Nephron progenitor cell (in vitro differentiated cells): ENCODE measurements at regions not wholly inside any gene's neighbourhood (a gene's known extent, or its start where the extent isn't known, plus 50 kb on each side); places are given as distances from the start of the nearest gene placed in this dataset.

Experiments used
- DNase-seq: peaks from one replicate; pipeline ENCODE4 v3.0.0; 2021
- H3K27ac Mint-ChIP-seq: 2 replicates; pipeline ENCODE4 v1.8.0; 2021; ENCODE audit warnings: mild to moderate bottlenecking, moderate library complexity, mixed read lengths
- H3K27me3 Mint-ChIP-seq: 2 replicates; pipeline ENCODE4 v1.8.0; 2021; ENCODE audit warnings: mild to moderate bottlenecking, low read depth, mixed read lengths; ENCODE audit not compliant: poor library complexity
- H3K36me3 Mint-ChIP-seq: 2 replicates; pipeline ENCODE4 v1.8.0; 2021; ENCODE audit warnings: low read depth, mixed read lengths
- H3K4me1 Mint-ChIP-seq: 2 replicates; pipeline ENCODE4 v1.8.0; 2021; ENCODE audit warnings: mixed read lengths
- H3K4me3 Mint-ChIP-seq: 2 replicates; pipeline ENCODE4 v1.8.0; 2021; ENCODE audit warnings: mild to moderate bottlenecking, moderate library complexity, mixed read lengths
- H3K9me3 Mint-ChIP-seq: 2 replicates; pipeline ENCODE4 v1.8.0; 2021; ENCODE audit warnings: mild to moderate bottlenecking, moderate library complexity, mixed read lengths
- CTCF ChIP-seq: fragments of 200-600 bp; sonication (generic); IDR thresholded peaks from 2 replicates; pipeline ENCODE4 v1.5.0; 2021; ENCODE audit warnings: antibody characterized with exemption

GRCh38 chr6:15780437-15780836 is 117.6 kb upstream of the DTNBP1 start:
- TF ChIP-seq CTCF: no peak
- Mint-ChIP-seq H3K4me3 (no peak overlapping the region), H3K9me3 (peaks cover 3% of the 10 kb centered on the region), H3K27ac (no peak overlapping the region), H3K36me3 (no peaks in the 10 kb centered on the region), H3K27me3 (peaks cover 12% of the 10 kb centered on the region), H3K4me1 (no peaks in the 10 kb centered on the region)
- no peak for DNase-seq

- Mint-ChIP-seq H3K4me3 (no peak overlapping the region), H3K36me3 (no peaks in the 10 kb centered on the region), H3K9me3 (peaks cover 2% of the 10 kb centered on the region), H3K4me1 (no peaks in the 10 kb centered on the region), H3K27me3 (peaks cover 12% of the 10 kb centered on the region), H3K27ac (no peak overlapping the region)
- no peak for DNase-seq
- no peak for TF ChIP-seq CTCF
Observed at GRCh38 chr6:15779726-15780125, 116.9 kb upstream of the DTNBP1 start.

GRCh38 chr6:15776458-15776980 is 113.7 kb upstream of the DTNBP1 start:
- H3K27me3 Mint-ChIP-seq: peaks cover 6% of the 10 kb centered on the region
- H3K4me3 Mint-ChIP-seq: no peak overlapping the region

GRCh38 chr6:15775741-15776140 is 112.9 kb upstream of the DTNBP1 start:
- no peak for TF ChIP-seq CTCF
- Mint-ChIP-seq H3K4me1 (peaks cover 2% of the 10 kb centered on the region), H3K27me3 (peaks cover 6% of the 10 kb centered on the region), H3K9me3 (no peaks in the 10 kb centered on the region), H3K27ac (no peak overlapping the region), H3K4me3 (no peak overlapping the region), H3K36me3 (no peaks in the 10 kb centered on the region)
- no peak for DNase-seq

More at GRCh38 chr6:15776458-15776980, 113.7 kb upstream of the DTNBP1 start:
- Mint-ChIP-seq H3K27ac (no peak overlapping the region), H3K9me3 (no peaks in the 10 kb centered on the region), H3K36me3 (no peaks in the 10 kb centered on the region), H3K4me1 (no peaks in the 10 kb centered on the region)
- no peak for TF ChIP-seq CTCF
- DNase-seq: no peak

- no peak for DNase-seq
- Mint-ChIP-seq H3K27me3 (peaks cover 6% of the 10 kb centered on the region), H3K36me3 (no peaks in the 10 kb centered on the region), H3K4me3 (no peak overlapping the region), H3K4me1 (peaks cover 8% of the 10 kb centered on the region), H3K9me3 (no peaks in the 10 kb centered on the region), H3K27ac (no peak overlapping the region)
- no peak for TF ChIP-seq CTCF
Observed at GRCh38 chr6:15775076-15775634, 112.3 kb upstream of the DTNBP1 start.

GRCh38 chr6:15773806-15774410 is 111.1 kb upstream of the DTNBP1 start:
- Mint-ChIP-seq H3K4me1 (peaks cover 21% of the 10 kb centered on the region), H3K27ac (no peak overlapping the region), H3K4me3 (no peak overlapping the region), H3K9me3 (no peaks in the 10 kb centered on the region), H3K36me3 (no peaks in the 10 kb centered on the region), H3K27me3 (peaks cover 6% of the 10 kb centered on the region)
- no peak for DNase-seq
- no peak for TF ChIP-seq CTCF
